HEK293 (cell line): ENCODE measurements at regions not wholly inside any gene's neighbourhood (a gene's known extent, or its start where the extent isn't known, plus 50 kb on each side); places are given as distances from the start of the nearest gene placed in this dataset.

ENCODE experiments used
- CTCF ChIA-PET: fragments of 350-600 bp; formaldehyde crosslinking; extraction: SDS; loops from one replicate; lab custom pipeline; 2021; ENCODE audit warnings: antibody characterized with exemption; lab: Yijun Ruan, JAX
- POLR2A ChIA-PET: fragments of 300-600 bp; formaldehyde crosslinking; extraction: SDS; loops from one replicate; lab custom pipeline; 2020; ENCODE audit warnings: antibody characterized with exemption, inconsistent platforms; lab: Yijun Ruan, JAX
- H3K27ac ChIP-seq: fragments of 200-500 bp; sonication (Bioruptor generic); 2 replicates; pipeline ENCODE4 v1.5.1; 2014; ENCODE audit warnings: low read depth, low read length, control low read depth, inconsistent platforms; ENCODE audit errors: extremely low read depth
- H3K36me3 ChIP-seq, 2 experiments: fragments of 200-500 bp in 1 of 2; sonication (Bioruptor generic) in 1 of 2; 1 replicate in 1 of 2; 2 replicates in 1 of 2; pipeline ENCODE4 v1.5.1; 2014 to 2017; ENCODE audit warnings: inconsistent platforms in 2 of 2, low read length in 2 of 2; ENCODE audit not compliant: control insufficient read depth in 2 of 2, insufficient read depth in 1 of 2
- H3K4me1 ChIP-seq: fragments of 200-500 bp; sonication (Bioruptor generic); 2 replicates; pipeline ENCODE4 v1.5.1; 2014; ENCODE audit warnings: mild to moderate bottlenecking, low read length, inconsistent platforms; ENCODE audit not compliant: control insufficient read depth, insufficient read depth
- H3K4me3 ChIP-seq: 2 replicates; pipeline ENCODE4 v1.5.1; 2011; ENCODE audit warnings: low read depth, mild to moderate bottlenecking, control low read depth, low read length, moderate library complexity
- H3K9me3 ChIP-seq: fragments of 200-500 bp; sonication (Bioruptor generic); 2 replicates; pipeline ENCODE4 v1.5.1; 2014; ENCODE audit warnings: low read depth, low read length, inconsistent platforms; ENCODE audit not compliant: control insufficient read depth, insufficient read depth
- HOXA7 ChIP-seq: sonication (generic); formaldehyde crosslinking; IDR thresholded peaks from 2 replicates; pipeline ENCODE4 v1.8.1; 2022; ENCODE audit warnings: missing genetic modification reagents, borderline replicate concordance
- IKZF3 ChIP-seq: fragments of 450-650 bp; IDR thresholded peaks from 2 replicates; pipeline ENCODE4 v1.5.0; 2018; ENCODE audit warnings: missing biosample characterization, mild to moderate bottlenecking, missing genetic modification characterization, moderate library complexity
- KLF7 ChIP-seq: fragments of 450-650 bp; formaldehyde crosslinking; IDR thresholded peaks from 2 replicates; pipeline ENCODE4 v1.5.1; 2016; ENCODE audit warnings: missing biosample characterization, missing genetic modification characterization, borderline replicate concordance
- PRDM2 ChIP-seq: fragments of 450-650 bp; formaldehyde crosslinking; IDR thresholded peaks from 2 replicates; pipeline ENCODE4 v1.5.1; 2016; ENCODE audit warnings: missing biosample characterization, missing genetic modification characterization, borderline replicate concordance
- REST ChIP-seq: fragments of 450-650 bp; formaldehyde crosslinking; IDR thresholded peaks from 2 replicates; pipeline ENCODE4 v1.5.1; 2016; ENCODE audit warnings: missing biosample characterization, missing genetic modification characterization
- ZBTB17 ChIP-seq: fragments of 450-650 bp; formaldehyde crosslinking; IDR thresholded peaks from 2 replicates; pipeline ENCODE4 v1.5.1; 2016; ENCODE audit warnings: missing biosample characterization, missing genetic modification characterization
- ZNF10 ChIP-seq: fragments of 450-650 bp; formaldehyde crosslinking; IDR thresholded peaks from 2 replicates; pipeline ENCODE4 v1.5.1; 2017; ENCODE audit warnings: missing biosample characterization, missing genetic modification characterization
- ZNF16 ChIP-seq: fragments of 450-650 bp; formaldehyde crosslinking; IDR thresholded peaks from 2 replicates; pipeline ENCODE4 v1.5.1; 2016; ENCODE audit warnings: low read depth, missing biosample characterization, missing genetic modification characterization
- ZNF23 ChIP-seq: fragments of 450-650 bp; formaldehyde crosslinking; IDR thresholded peaks from 2 replicates; pipeline ENCODE4 v1.5.1; 2016; ENCODE audit warnings: missing biosample characterization, missing genetic modification characterization, borderline replicate concordance
- ZNF248 ChIP-seq: fragments of 450-650 bp; formaldehyde crosslinking; IDR thresholded peaks from 2 replicates; pipeline ENCODE4 v1.5.1; 2017; ENCODE audit warnings: missing biosample characterization, missing genetic modification characterization
- ZNF266 ChIP-seq: fragments of 450-650 bp; formaldehyde crosslinking; IDR thresholded peaks from 2 replicates; pipeline ENCODE4 v1.5.1; 2016; ENCODE audit warnings: missing biosample characterization, missing genetic modification characterization, low read depth
- ZNF335 ChIP-seq: fragments of 450-650 bp; formaldehyde crosslinking; conservative IDR thresholded peaks from 2 replicates; pipeline ENCODE4 v1.5.1; 2016; ENCODE audit warnings: missing biosample characterization, missing genetic modification characterization
- ZNF37A ChIP-seq: fragments of 450-650 bp; IDR thresholded peaks from 2 replicates; pipeline ENCODE4 v1.5.1; 2018; ENCODE audit warnings: missing biosample characterization, missing genetic modification characterization
- ZNF433 ChIP-seq: fragments of 450-650 bp; formaldehyde crosslinking; IDR thresholded peaks from 2 replicates; pipeline ENCODE4 v1.5.1; 2016; ENCODE audit warnings: missing biosample characterization, missing genetic modification characterization, low read depth
- ZNF514 ChIP-seq: fragments of 450-650 bp; formaldehyde crosslinking; IDR thresholded peaks from 2 replicates; pipeline ENCODE4 v1.5.1; 2016; ENCODE audit warnings: missing biosample characterization, missing genetic modification characterization
- ZNF585B ChIP-seq: fragments of 450-650 bp; formaldehyde crosslinking; IDR thresholded peaks from 2 replicates; pipeline ENCODE4 v1.5.1; 2016; ENCODE audit warnings: missing biosample characterization, missing genetic modification characterization
- ZNF621 ChIP-seq: fragments of 450-650 bp; formaldehyde crosslinking; IDR thresholded peaks from 2 replicates; pipeline ENCODE4 v1.5.1; 2017; ENCODE audit warnings: missing biosample characterization, missing genetic modification characterization
- ZNF624 ChIP-seq: fragments of 450-650 bp; formaldehyde crosslinking; IDR thresholded peaks from 2 replicates; pipeline ENCODE4 v1.5.1; 2017; ENCODE audit warnings: missing biosample characterization, missing genetic modification characterization
- ZNF626 ChIP-seq: fragments of 450-650 bp; sonication (Bioruptor Pico); formaldehyde crosslinking; IDR thresholded peaks from 2 replicates; pipeline ENCODE4 v1.5.1; 2018; ENCODE audit warnings: missing biosample characterization, missing genetic modification characterization, inconsistent platforms
- ZNF654 ChIP-seq: fragments of 450-650 bp; formaldehyde crosslinking; IDR thresholded peaks from 2 replicates; pipeline ENCODE4 v1.5.1; 2016; ENCODE audit warnings: low read depth, missing biosample characterization, missing genetic modification characterization
- ZNF664 ChIP-seq: fragments of 450-650 bp; formaldehyde crosslinking; IDR thresholded peaks from 2 replicates; pipeline ENCODE4 v1.5.1; 2016; ENCODE audit warnings: missing biosample characterization, missing genetic modification characterization
- ZNF776 ChIP-seq: fragments of 450-650 bp; formaldehyde crosslinking; IDR thresholded peaks from 2 replicates; pipeline ENCODE4 v1.5.0; 2017; ENCODE audit warnings: missing biosample characterization, missing genetic modification characterization, borderline replicate concordance
- ZNF830 ChIP-seq: fragments of 450-650 bp; IDR thresholded peaks from 2 replicates; pipeline ENCODE4 v1.5.0; 2018; ENCODE audit warnings: missing biosample characterization, missing genetic modification characterization, low read depth, mild to moderate bottlenecking, moderate library complexity
- ZNF843 ChIP-seq: fragments of 450-650 bp; formaldehyde crosslinking; IDR thresholded peaks from 2 replicates; pipeline ENCODE4 v1.5.1; 2016; ENCODE audit warnings: missing biosample characterization, missing genetic modification characterization
- ZXDB ChIP-seq: fragments of 450-650 bp; formaldehyde crosslinking; IDR thresholded peaks from 2 replicates; pipeline ENCODE4 v1.5.1; 2016; ENCODE audit warnings: missing biosample characterization, missing genetic modification characterization

- no peak for TF ChIP-seq ZNF10
- TF ChIP-seq ZNF23 (tag by site-specific recombination), result no peak
- TF ChIP-seq ZXDB, result no peak
- no peak for TF ChIP-seq IKZF3 (tag by site-specific recombination)
- TF ChIP-seq ZNF514 (tag by site-specific recombination), result no peak
- H3K36me3 ChIP-seq, result no peaks in the 10 kb centered on the region
- no peaks in the 10 kb centered on the region for H3K4me1 ChIP-seq
- ChIA-PET POLR2A (no interaction called here), CTCF (interaction anchor here (0.6 kb wide), 1 partner anchor 15 kb away, joined by 3 read pairs; no protein-coding TSS in a partner anchor)
- H3K27ac ChIP-seq, result no peak overlapping the region
- H3K9me3 ChIP-seq, result no peaks in the 10 kb centered on the region
- no peak overlapping the region for H3K4me3 ChIP-seq
These were observed 77.2 kb downstream of the MDH1 start for GRCh38 chr2:63665846-63666475.

DNA sequence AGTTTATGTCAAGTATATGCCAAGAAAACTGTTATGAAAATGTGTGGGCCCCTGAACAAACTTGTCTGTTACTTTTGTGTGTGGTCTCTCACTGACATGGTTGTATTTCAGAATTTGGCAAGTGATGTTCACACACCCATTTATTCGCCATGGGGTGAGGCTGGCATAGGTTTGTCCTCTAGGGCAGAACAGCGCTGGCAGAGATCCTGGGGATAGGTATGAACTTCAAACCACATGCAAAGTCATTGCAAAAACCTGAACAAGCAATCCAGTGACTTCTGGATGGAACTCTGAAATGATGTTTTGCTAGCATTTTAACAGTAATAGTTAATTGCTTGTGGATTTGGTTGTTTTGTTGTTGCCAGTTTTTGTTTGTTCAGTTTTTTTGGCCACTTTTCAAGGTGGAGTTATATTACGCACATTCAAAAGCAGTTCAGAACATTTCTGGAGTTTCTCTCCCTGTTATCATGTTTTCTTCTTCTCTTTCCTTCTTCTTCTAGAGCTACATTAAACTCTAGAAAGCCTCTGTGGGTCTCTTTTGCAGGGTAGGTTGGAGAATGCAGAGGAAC, 78.5 kb downstream of the MDH1 start:
- Histone ChIP-seq H3K4me1 (no peaks in the 10 kb centered on the region), H3K9me3 (no peaks in the 10 kb centered on the region), H3K36me3 (no peaks in the 10 kb centered on the region), H3K27ac (no peak overlapping the region), H3K4me3 (no peak overlapping the region)
- CTCF ChIA-PET, result no interaction called here
- POLR2A ChIA-PET, result no interaction called here
- no peak for TF ChIP-seq ZNF664 (tag by site-specific recombination)
- no peak for TF ChIP-seq HOXA7
- TF ChIP-seq ZNF585B (tag by site-specific recombination), result no peak
- TF ChIP-seq ZNF654 (tag by site-specific recombination), result no peak
- TF ChIP-seq ZNF433, result no peak
- TF ChIP-seq ZNF843, result no peak
- TF ChIP-seq ZNF621 (tag by site-specific recombination), result no peak
- no peak for TF ChIP-seq PRDM2 (tag by site-specific recombination)
- TF ChIP-seq ZBTB17 (tag by site-specific recombination), result no peak
- no peak for TF ChIP-seq ZNF776 (tag by site-specific recombination)
- no peak for TF ChIP-seq KLF7

- Histone ChIP-seq H3K4me1 (no peaks in the 10 kb centered on the region), H3K36me3 (no peaks in the 10 kb centered on the region), H3K9me3 (no peaks in the 10 kb centered on the region), H3K4me3 (no peak overlapping the region), H3K27ac (no peak overlapping the region)
- CTCF ChIA-PET, result no interaction called here
- POLR2A ChIA-PET, result no interaction called here
- TF ChIP-seq ZNF266 (tag by site-specific recombination) (no peak), ZNF16 (no peak), ZNF37A (tag by site-specific recombination) (no peak), ZNF335 (tag by site-specific recombination) (no peak), ZNF248 (tag by site-specific recombination) (no peak), ZNF626 (no peak), REST (tag by site-specific recombination) (no peak), ZNF624 (no peak), ZNF830 (no peak)
These were observed 79.2 kb downstream of the MDH1 start for GRCh38 chr2:63668000-63668399.
